ENCODE measurements at regions not wholly inside any gene's neighbourhood (a gene's known extent, or its start where the extent isn't known, plus 50 kb on each side); places are given as distances from the start of the nearest gene placed in this dataset.

GRCh38 chr2:138235041-138235440 lies 266.5 kb upstream of the SPOPL start:
- H3K9me3 ChIP-seq = no peaks in the 10 kb centered on the region

GRCh38 chr2:138236142-138236541 lies 265.4 kb upstream of the SPOPL start:
- WGBS, 2 donors (ENCODE audit: low coverage in 1 of 2) = 100% methylated on average over 1 to 4 of the region's 6 CpGs
- no peak for ATAC-seq

More at GRCh38 chr2:138235041-138235440, 266.5 kb upstream of the SPOPL start:
- Histone ChIP-seq H3K27ac (no peak overlapping the region), H3K27me3 (no peaks in the 10 kb centered on the region), H3K36me3 (no peaks in the 10 kb centered on the region), H3K4me1 (peaks cover 0 to 13% (median 0%) of the 10 kb centered on the region in 3 donors), H3K4me3 (no peak overlapping the region)
- TF ChIP-seq, protein P1, sequence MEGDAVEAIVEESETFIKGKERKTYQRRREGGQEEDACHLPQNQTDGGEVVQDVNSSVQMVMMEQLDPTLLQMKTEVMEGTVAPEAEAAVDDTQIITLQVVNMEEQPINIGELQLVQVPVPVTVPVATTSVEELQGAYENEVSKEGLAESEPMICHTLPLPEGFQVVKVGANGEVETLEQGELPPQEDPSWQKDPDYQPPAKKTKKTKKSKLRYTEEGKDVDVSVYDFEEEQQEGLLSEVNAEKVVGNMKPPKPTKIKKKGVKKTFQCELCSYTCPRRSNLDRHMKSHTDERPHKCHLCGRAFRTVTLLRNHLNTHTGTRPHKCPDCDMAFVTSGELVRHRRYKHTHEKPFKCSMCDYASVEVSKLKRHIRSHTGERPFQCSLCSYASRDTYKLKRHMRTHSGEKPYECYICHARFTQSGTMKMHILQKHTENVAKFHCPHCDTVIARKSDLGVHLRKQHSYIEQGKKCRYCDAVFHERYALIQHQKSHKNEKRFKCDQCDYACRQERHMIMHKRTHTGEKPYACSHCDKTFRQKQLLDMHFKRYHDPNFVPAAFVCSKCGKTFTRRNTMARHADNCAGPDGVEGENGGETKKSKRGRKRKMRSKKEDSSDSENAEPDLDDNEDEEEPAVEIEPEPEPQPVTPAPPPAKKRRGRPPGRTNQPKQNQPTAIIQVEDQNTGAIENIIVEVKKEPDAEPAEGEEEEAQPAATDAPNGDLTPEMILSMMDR (IDR thresholded peaks at IDR 0.05) = no peak
- TF ChIP-seq POLR2AphosphoS5 (IDR thresholded peaks at IDR 0.05) (no peak), POLR2A (IDR thresholded peaks at IDR 0.05) (no peak), EP300 (IDR thresholded peaks at IDR 0.05) (no peak)
- no peak for ATAC-seq
- 94 to 96% methylated on average over 2 of the region's 2 CpGs for WGBS, 2 donors (ENCODE audit: low coverage in 1 of 2)

DNA sequence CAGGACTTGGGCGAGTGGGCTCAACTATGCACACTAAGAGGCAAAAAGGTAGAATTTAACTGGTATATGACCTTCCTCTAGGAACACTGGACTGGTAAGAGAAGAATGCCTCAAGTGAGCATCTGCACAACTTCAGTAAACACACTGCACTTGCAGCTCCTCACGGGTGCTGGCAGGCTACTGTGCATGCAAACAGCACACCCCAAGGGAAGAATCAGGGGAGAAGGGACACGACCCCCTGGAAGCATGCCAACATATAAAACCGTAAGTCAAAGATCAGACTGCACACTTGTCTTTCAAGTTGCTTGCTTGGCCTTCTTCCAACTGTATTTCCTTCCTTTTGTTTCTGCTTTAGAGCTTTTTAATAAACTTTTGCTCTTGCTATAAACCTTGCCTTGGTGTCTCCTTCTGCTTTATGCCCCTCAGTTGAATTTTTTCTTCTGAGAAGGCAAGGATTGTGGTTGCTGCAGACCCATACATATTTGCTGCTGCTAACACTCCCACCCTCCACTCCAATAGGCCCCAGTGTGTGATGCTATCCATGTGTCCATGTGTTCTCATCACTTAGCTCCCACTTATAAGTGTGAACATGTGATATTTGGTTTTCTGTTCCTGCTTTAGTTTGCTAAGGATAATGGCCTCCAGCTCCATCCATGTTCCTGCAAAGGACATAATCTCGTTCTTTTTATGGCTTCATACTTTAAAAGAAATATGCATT lies 263.7 kb upstream of the SPOPL start:
- H3K4me3 ChIP-seq = no peak overlapping the region
- 36% methylated on average over 5 of the region's 5 CpGs for WGBS, 2 donors (ENCODE audit: low coverage in 1 of 2)
- no peak overlapping the region for H3K27ac ChIP-seq
- H3K9me3 ChIP-seq = no peaks in the 10 kb centered on the region
- no peak for ATAC-seq
- TF ChIP-seq POLR2AphosphoS5 (IDR thresholded peaks at IDR 0.05) (no peak), EP300 (IDR thresholded peaks at IDR 0.05) (no peak), POLR2A (IDR thresholded peaks at IDR 0.05) (no peak)
- TF ChIP-seq, protein P1 (IDR thresholded peaks at IDR 0.05) = no peak
- peaks cover 0 to 20% (median 0%) of the 10 kb centered on the region in 3 donors for H3K4me1 ChIP-seq
- no peaks in the 10 kb centered on the region for H3K27me3 ChIP-seq
- no peaks in the 10 kb centered on the region for H3K36me3 ChIP-seq

More at GRCh38 chr2:138236142-138236541, 265.4 kb upstream of the SPOPL start:
- no peaks in the 10 kb centered on the region for H3K36me3 ChIP-seq
- H3K27me3 ChIP-seq = no peaks in the 10 kb centered on the region
- H3K27ac ChIP-seq = no peak overlapping the region
- TF ChIP-seq POLR2A (IDR thresholded peaks at IDR 0.05) = no peak
- no peak for TF ChIP-seq EP300 (IDR thresholded peaks at IDR 0.05)
- TF ChIP-seq POLR2AphosphoS5 (IDR thresholded peaks at IDR 0.05) = no peak
- TF ChIP-seq, protein P1 (IDR thresholded peaks at IDR 0.05) = no peak
- H3K9me3 ChIP-seq = no peaks in the 10 kb centered on the region
- peaks cover 0 to 20% (median 0%) of the 10 kb centered on the region in 3 donors for H3K4me1 ChIP-seq
- H3K4me3 ChIP-seq = no peak overlapping the region

- no peak for TF ChIP-seq POLR2A (IDR thresholded peaks at IDR 0.05)
- TF ChIP-seq, protein P1 (IDR thresholded peaks at IDR 0.05) = no peak
- no peak for TF ChIP-seq POLR2AphosphoS5 (IDR thresholded peaks at IDR 0.05)
- no peak for TF ChIP-seq EP300 (IDR thresholded peaks at IDR 0.05)
- Histone ChIP-seq H3K27ac (no peak overlapping the region), H3K36me3 (no peaks in the 10 kb centered on the region), H3K9me3 (no peaks in the 10 kb centered on the region), H3K4me1 (peaks cover 0 to 20% (median 0%) of the 10 kb centered on the region in 3 donors), H3K27me3 (no peaks in the 10 kb centered on the region), H3K4me3 (no peak overlapping the region)
- ATAC-seq = no peak
Measured at GRCh38 chr2:138238908-138239307, 262.7 kb upstream of the SPOPL start.

DNA sequence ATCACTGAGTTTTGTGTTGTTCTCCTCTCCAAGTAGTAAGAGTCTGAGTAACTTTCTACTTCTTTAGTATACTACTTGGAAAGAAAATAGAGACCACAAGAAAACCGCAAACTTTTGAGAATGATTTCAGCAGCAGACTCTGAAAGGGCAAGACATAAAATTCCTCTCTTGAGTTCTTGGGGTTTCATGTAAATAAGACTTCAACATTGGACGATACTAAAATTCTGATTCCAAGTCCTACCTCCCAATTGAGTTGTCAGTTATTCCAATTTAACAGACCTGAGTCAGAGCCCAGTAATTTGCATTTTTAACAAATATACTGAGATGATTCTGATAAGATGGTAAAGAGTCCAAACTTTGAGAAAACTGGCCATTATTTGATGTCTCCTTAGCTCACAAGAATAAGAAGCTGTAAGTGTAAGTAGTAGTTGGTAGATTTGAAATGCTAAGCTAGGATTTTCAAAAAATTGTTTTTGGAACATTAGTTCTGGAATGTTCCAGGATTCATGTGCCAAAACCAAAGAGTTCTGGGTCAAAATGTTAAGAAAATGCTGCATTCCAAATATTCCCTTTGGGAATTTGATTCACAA lies 261.6 kb upstream of the SPOPL start:
- Histone ChIP-seq H3K27ac (no peak overlapping the region), H3K36me3 (no peaks in the 10 kb centered on the region), H3K9me3 (no peaks in the 10 kb centered on the region), H3K27me3 (no peaks in the 10 kb centered on the region), H3K4me1 (peaks cover 0 to 28% (median 0%) of the 10 kb centered on the region in 3 donors), H3K4me3 (no peak overlapping the region)
- ATAC-seq = no peak
- 21 to 22% methylated on average over 2 of the region's 2 CpGs for whole genome bisulfite sequencing, 2 donors (ENCODE audit: low coverage in 1 of 2)
- TF ChIP-seq, protein P1 (IDR thresholded peaks at IDR 0.05) = no peak
- TF ChIP-seq EP300 (IDR thresholded peaks at IDR 0.05) (no peak), POLR2AphosphoS5 (IDR thresholded peaks at IDR 0.05) (no peak), POLR2A (IDR thresholded peaks at IDR 0.05) (no peak)

All from gastroesophageal sphincter (tissue), 4 donors.